Cardiac muscle cell (in vitro differentiated cells and primary cell): ENCODE measurements at regions not wholly inside any gene's neighbourhood (a gene's known extent, or its start where the extent isn't known, plus 50 kb on each side); places are given as distances from the start of the nearest gene placed in this dataset.

Experiments
- DNase-seq, 2 donors: peaks; one replicate each; pipeline versions ENCODE4 v3.0.0 to v3.0.0-alpha.2; 2010 to 2017; ENCODE audit warnings: low read depth in 1 of 2, low spot score in 1 of 2
- H3K27ac ChIP-seq: fragments of 200-600 bp; sonication (generic); 2 replicates; pipeline ENCODE4 v1.5.1; 2016
- H3K27me3 ChIP-seq: fragments of 200-600 bp; sonication (generic); 2 replicates; pipeline ENCODE4 v1.6.0; 2016; ENCODE audit warnings: control low read depth
- H3K36me3 ChIP-seq: fragments of 200-600 bp; sonication (generic); 2 replicates; pipeline ENCODE4 v1.5.1; 2016; ENCODE audit warnings: control low read depth
- H3K4me1 ChIP-seq: fragments of 200-600 bp; sonication (generic); 2 replicates; pipeline ENCODE4 v1.8.1; 2017; ENCODE audit warnings: low read depth, mild to moderate bottlenecking, mixed run types
- H3K4me3 ChIP-seq: fragments of 200-600 bp; sonication (generic); 2 replicates; pipeline ENCODE4 v1.5.1; 2016; ENCODE audit warnings: mild to moderate bottlenecking
- H3K9me3 ChIP-seq: fragments of 200-600 bp; sonication (generic); 2 replicates; pipeline ENCODE4 v1.5.1; 2017; ENCODE audit warnings: low read depth, mild to moderate bottlenecking, control low read depth
- TF ChIP-seq, protein P1 (sequence below): IDR thresholded peaks from 2 replicates; pipeline ENCODE4 v1.5.1; 2012; ENCODE audit warnings: low read depth, mild to moderate bottlenecking, low read length

DNA sequence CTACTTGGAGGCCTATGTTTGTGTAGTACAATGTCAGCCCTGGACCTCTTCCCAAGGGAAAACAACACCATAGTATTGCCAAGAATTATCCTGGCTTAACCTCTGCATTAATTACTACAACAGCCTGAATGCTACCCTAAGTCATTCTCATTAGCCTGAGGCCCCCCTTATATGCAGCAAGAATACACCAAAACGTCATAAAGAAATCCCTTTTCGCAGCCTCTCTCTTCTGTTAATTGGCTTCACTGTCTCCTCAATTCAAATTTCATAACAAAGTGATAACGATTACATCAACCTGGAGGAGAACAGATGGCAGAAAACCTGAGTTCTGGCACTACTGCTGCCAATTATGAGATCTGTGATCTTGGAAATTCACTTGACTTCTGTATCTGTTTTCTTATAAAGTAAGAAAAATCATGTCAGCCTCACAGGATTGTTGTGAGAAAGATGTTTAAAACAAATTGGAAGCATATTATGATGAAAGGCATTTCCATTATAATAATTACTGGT is 1663.1 kb downstream of the STIM2 start:
- Histone ChIP-seq H3K4me3 (no peak overlapping the region), H3K36me3 (no peaks in the 10 kb centered on the region), H3K9me3 (no peaks in the 10 kb centered on the region), H3K27me3 (no peaks in the 10 kb centered on the region), H3K4me1 (no peaks in the 10 kb centered on the region), H3K27ac (no peak overlapping the region)
- TF ChIP-seq, protein P1, sequence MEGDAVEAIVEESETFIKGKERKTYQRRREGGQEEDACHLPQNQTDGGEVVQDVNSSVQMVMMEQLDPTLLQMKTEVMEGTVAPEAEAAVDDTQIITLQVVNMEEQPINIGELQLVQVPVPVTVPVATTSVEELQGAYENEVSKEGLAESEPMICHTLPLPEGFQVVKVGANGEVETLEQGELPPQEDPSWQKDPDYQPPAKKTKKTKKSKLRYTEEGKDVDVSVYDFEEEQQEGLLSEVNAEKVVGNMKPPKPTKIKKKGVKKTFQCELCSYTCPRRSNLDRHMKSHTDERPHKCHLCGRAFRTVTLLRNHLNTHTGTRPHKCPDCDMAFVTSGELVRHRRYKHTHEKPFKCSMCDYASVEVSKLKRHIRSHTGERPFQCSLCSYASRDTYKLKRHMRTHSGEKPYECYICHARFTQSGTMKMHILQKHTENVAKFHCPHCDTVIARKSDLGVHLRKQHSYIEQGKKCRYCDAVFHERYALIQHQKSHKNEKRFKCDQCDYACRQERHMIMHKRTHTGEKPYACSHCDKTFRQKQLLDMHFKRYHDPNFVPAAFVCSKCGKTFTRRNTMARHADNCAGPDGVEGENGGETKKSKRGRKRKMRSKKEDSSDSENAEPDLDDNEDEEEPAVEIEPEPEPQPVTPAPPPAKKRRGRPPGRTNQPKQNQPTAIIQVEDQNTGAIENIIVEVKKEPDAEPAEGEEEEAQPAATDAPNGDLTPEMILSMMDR: no peak
- no peak for DNase-seq

DNA sequence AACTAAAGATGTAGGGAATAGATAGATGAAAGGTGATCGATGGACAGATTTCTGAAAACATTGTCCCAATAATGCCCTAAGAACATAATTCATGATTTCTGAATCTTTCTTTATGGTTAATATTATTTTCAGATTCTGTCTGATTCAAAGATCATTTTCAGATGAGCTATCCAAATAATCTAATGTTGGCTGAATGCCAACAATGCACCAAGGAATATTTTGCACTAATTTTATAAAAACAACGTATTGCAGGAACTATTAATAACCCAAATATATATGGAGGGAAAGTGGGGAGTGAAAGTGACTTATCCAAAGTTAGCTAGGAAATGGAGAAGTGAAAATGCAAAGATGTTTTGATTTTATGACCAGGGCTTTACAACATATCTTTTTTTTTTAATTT is 1675.5 kb downstream of the STIM2 start:
- no peaks in the 10 kb centered on the region for H3K36me3 ChIP-seq
- no peaks in the 10 kb centered on the region for H3K27me3 ChIP-seq
- DNase-seq: no peak
- H3K27ac ChIP-seq: no peak overlapping the region
- no peaks in the 10 kb centered on the region for H3K9me3 ChIP-seq
- H3K4me1 ChIP-seq: no peaks in the 10 kb centered on the region
- TF ChIP-seq, protein P1: no peak
- no peak overlapping the region for H3K4me3 ChIP-seq

DNA sequence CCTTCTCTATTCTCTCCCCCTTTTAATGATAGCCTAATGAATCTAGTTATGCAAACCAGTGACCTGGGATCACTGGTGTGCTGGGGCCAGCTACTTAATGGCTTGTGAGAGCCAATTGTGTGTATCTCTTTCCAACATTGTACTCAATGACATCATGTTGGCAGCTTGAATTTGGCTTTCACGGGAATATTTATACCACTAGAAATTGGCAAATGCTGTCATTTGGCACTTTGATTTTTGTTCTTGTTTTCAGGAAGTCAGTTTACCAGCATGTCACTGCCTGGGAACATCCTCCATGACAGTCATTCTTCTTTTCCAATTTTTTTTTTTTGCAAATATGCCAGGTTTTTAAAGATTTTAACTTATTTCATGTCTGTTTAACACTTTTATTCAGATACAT is 1685.3 kb downstream of the STIM2 start:
- no peaks in the 10 kb centered on the region for H3K27me3 ChIP-seq

DNA sequence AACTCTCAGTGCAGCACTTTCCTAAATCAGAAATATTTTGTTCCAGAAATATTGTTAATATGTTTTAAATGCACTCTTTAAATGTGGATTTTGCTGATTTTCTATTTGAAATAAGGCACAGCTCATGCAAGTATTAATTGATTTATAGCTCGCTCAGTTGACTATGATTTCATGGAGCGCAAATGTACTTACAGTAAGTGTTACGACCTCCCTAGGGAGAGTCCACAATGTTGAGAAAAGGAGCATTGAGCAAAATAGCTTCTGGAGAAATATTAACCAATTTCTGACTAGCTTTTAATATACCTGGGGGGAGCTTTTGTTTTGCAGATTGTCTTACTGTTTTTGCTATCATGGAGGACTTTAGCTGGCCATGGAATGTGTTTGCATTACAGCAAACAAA is 1687.5 kb downstream of the STIM2 start:
- H3K9me3 ChIP-seq: no peaks in the 10 kb centered on the region
- H3K4me1 ChIP-seq: no peaks in the 10 kb centered on the region
- DNase-seq: peak in 1 of 2 donors; percentile 1
- H3K27ac ChIP-seq: no peak overlapping the region
- H3K36me3 ChIP-seq: no peaks in the 10 kb centered on the region
- TF ChIP-seq, protein P1: no peak
- no peak overlapping the region for H3K4me3 ChIP-seq
- H3K27me3 ChIP-seq: no peaks in the 10 kb centered on the region

More for the DNA sequence above, 1685.3 kb downstream of the STIM2 start:
- Histone ChIP-seq H3K4me1 (no peaks in the 10 kb centered on the region), H3K4me3 (no peak overlapping the region), H3K27ac (no peak overlapping the region), H3K36me3 (no peaks in the 10 kb centered on the region), H3K9me3 (no peaks in the 10 kb centered on the region)
- no peak for DNase-seq
- TF ChIP-seq, protein P1: no peak

DNA sequence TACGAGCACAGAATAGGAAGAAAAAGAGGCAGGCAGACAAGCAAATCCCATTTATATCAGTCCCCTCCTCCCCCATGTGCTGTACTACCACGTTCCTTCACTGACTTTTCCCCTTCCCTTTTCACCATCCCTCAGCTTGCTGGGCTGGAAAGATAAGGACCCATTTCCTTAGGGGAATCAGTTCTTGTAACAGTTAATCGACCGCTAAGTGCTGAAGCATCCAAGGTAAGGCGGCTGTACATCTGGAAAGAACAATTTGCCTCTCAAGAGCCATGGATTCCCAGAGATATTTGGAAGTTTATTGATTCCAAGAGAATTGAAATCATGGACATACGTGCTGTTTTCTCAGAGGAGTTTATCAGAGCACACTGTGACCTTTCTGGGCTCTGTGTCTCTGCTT is 1688.0 kb downstream of the STIM2 start:
- Histone ChIP-seq H3K4me3 (no peak overlapping the region), H3K36me3 (no peaks in the 10 kb centered on the region), H3K4me1 (no peaks in the 10 kb centered on the region), H3K27me3 (no peaks in the 10 kb centered on the region), H3K27ac (no peak overlapping the region), H3K9me3 (no peaks in the 10 kb centered on the region)
- TF ChIP-seq, protein P1: no peak
- peak; percentile 7 to 8 for DNase-seq

DNA sequence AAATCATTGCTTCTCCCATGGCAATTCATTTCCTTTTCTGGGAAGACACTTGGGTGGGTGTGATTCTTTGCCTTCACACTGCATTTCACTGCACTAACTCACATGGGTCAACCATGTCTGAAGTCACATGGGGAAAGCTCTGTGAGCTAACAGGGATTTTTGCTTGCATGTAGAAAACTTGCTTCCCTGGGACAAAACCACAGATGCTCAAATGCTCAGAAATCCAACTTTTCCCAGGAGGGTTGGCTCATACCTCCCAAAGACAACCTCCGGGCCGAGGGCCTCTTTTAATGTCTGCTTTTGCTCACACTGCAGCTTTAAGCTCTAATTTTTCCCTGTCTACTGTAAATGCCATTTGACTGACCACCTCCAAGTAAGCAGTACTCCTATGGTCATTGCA is 1695.2 kb downstream of the STIM2 start:
- TF ChIP-seq, protein P1: no peak
- Histone ChIP-seq H3K4me3 (no peak overlapping the region), H3K4me1 (no peaks in the 10 kb centered on the region), H3K27ac (no peak overlapping the region), H3K9me3 (no peaks in the 10 kb centered on the region), H3K27me3 (no peaks in the 10 kb centered on the region), H3K36me3 (no peaks in the 10 kb centered on the region)
- DNase-seq: no peak
